Stimulated activated CD4-positive, alpha-beta T cell treated with anti-CD3 and anti-CD28 coated beads, Interleukin-2, amount 100 ng/mL, for 4 hours (primary cell): ENCODE measurements at regions not wholly inside any gene's neighbourhood (a gene's known extent, or its start where the extent isn't known, plus 50 kb on each side); places are given as distances from the start of the nearest gene placed in this dataset.

Source experiments
- DNase-seq: peaks from one replicate; pipeline ENCODE4 v3.0.0-alpha.2; 2020; ENCODE audit warnings: low read depth

DNA sequence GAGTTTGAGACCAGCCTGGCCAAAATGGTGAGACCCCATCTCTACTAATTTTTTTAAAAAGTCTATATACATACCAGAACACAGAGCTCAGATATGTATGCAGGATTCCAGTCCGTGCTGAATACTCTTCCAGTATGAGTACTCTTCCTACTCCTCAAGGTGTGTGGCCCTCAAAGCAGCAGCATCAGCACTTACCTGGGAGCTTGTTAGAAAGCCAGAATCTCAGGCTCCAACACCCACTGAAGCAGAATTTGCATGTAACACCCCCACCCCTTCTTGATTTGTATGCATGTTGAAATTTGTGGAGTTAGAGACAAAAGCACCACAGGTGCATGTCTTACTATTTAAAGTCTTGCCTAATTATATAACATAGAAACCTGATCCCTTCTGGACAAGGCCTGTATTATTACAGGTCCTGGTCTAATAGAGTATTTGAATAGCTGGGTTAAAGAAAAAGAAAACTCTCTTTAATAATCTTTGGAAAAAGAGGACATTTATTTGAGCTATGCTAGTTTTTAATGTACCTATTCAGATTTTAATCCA, 50.3 kb upstream of the NFE2L2 start:
- DNase-seq: no peak

DNA sequence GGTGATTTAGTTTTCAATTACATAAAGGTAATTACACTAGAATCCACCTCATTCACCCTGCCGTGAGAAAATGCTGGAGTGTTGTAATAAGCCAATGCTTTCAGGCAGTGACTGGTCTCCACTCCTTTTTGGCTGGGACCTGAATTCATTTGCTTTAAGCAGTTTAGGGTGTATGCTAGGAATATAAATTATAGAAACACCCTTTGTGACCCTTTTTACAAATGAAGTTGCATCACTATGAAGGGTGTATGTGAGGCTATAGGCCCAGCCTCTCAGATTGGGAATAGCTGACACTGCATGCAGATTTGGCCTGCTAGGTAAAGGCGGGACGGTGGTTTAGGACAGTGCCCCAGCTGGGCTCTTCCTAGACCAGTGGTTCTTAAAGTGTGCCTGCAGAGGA, 50.8 kb upstream of the NFE2L2 start:
- DNase-seq: no peak

DNA sequence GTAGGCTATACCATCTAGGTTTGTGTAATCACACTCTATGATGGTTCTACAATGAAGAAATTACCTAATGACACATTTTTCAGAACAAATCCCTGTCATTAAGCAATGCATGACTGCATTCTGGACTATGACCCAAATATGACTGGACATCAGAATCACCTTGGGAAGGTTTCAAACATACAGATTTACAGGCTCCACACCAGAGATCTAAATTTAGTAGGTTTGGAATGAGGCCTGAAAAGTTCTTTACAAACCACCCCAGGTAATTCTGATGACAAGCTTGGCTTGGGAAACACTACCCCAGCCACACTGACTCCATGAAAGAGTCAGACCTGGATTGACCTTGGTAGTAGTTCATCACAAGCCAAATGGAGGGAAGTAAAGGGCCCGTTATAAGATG, 52.2 kb upstream of the NFE2L2 start:
- no peak for DNase-seq

DNA sequence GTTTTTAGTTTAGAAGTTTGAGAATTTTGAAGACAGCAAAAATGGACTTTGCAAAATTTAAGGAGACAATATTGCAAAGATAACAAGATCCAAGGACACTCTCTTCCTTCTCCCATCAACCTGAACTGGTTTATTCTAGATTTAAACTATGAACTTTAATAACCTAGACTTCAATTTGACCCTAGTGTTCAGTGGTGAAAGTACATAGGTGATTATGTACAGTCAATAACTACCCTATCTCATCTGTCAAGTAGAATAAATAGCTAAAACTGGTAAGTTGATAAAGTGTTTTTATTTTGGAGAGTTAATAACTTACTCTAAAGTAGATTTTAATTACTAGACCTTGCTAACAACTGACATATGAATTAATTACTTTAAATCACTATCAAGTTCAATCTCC, 52.9 kb upstream of the NFE2L2 start:
- DNase-seq: no peak

- no peak for DNase-seq
Observed at GRCh38 chr2:177317857-177318256, 53.3 kb upstream of the NFE2L2 start.

- no peak for DNase-seq
Observed at GRCh38 chr2:177318613-177319012, 54.1 kb upstream of the NFE2L2 start.

DNA sequence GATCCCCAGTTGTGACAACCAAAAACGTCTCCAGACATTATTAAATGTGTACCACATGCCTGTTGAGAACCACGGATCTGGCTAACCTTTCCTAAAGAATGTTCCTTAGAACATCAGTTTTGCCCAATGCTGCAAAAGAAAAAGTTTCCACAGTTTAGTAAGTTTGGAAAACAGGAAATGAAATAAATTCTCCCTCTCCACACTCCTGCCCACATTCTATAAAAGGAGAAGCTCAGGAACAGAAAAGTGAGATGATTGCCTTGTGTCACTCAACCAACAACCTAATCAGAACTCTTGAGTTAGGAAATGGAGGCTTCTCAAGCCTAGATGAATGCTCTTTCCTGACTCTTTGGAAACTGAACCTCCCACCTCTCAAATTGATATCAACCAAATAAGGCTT, 56.1 kb upstream of the NFE2L2 start:
- DNase-seq: no peak

- no peak for DNase-seq
Observed at GRCh38 chr2:177322801-177323261, 58.3 kb upstream of the NFE2L2 start.

DNA sequence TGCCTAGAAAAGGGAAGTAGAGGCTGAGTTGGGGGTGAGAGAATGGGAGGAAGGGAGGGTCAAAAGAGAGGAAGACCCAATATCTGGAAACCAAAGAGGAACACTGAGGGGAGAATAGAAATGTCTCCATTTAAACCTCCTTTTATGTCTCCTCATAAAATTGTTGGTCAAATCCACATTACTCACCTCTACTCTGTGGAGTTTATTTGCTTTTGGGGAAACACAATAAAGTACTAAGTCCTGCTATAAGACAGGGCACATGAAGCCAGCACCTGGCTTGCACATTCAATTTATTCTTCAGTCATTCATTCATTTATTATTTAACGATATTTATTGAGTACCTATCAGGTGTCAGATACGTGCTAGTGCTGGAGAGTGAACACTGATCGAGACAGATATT, 60.3 kb upstream of the NFE2L2 start:
- DNase-seq: no peak

- DNase-seq: no peak
Observed at GRCh38 chr2:177325554-177325953, 61.0 kb upstream of the NFE2L2 start.

GRCh38 chr2:177326005-177326404, 61.5 kb upstream of the NFE2L2 start:
- no peak for DNase-seq

DNA sequence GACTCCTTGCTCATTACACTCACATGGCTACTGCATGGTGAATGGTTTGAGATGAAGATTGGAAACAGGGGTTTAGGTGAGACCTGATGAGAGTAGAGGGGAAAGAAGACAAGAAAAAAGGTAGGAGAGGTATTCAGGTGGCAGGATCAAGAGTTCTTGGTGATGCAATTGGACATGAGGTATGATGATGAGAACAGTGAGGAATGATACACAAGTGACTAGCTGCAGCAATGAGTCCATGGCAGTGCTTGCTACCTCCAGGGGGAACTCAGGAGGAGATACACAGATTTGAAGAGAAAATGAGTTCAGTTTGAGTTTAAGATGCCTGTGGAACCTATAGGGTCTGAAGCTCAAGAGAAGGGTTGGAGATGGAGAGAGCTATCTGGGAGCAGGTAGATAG, 62.1 kb upstream of the NFE2L2 start:
- DNase-seq: no peak

DNA sequence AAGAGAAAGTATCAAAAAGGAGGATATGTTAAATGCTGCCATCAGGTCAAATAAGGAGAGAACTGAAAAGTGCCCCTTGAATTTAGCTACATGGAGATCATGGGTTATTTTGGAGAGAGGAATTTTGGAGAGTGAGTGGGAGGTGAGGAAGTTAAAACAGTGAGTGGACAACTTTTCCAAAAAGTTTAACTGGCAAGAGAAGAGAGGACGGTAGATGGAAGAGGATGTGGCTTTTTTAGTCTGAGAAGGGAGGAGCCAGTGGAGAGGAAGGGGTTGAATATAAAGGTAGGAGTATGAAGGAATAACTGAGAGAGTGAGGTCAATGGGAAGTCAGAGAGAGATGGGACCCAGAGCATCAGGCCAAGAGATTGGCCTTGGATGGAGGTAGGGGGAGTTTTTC, 62.5 kb upstream of the NFE2L2 start:
- no peak for DNase-seq

DNA sequence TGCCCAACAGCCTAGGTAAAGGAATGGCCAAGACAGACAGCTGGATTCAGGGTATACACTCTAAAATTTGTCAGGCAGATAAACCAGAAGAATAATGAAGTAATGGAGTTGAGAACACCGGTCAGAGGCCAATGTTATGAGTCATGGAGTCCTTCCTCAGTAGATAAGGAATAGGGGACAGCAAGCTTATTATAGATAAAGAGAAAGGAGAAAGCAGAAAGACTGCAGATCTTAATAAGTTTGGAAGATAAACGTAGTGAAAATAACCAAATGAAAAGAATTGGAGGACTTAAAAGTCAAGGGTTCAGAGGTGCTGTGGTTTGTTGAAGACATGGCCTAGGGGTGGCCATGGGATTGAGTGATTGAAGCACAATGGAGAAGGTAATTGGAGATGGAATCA, 63.5 kb upstream of the NFE2L2 start:
- no peak for DNase-seq

DNA sequence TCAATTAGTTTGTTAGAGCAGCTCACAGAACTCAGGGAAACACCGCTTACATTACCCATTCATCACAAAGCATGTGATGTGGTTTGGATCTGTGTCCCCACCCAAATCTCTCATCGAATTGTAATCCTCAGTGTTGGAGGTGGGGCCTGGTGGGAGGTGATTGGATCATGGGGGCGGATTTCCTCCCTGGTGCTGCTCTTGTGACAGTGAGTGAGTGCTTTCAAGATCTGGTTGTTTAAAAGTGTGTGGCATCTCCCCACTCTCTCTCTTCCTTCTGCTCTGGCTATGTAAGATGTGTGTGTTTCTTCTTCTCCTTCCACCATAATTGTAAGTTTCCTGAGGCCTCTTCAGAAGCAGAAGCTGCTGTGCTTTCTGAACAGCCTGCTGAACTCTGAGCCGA, 63.5 kb upstream of the AGPS start:
- no peak for DNase-seq

- no peak for DNase-seq
Observed at GRCh38 chr2:177331466-177331997, 61.0 kb upstream of the AGPS start.

DNA sequence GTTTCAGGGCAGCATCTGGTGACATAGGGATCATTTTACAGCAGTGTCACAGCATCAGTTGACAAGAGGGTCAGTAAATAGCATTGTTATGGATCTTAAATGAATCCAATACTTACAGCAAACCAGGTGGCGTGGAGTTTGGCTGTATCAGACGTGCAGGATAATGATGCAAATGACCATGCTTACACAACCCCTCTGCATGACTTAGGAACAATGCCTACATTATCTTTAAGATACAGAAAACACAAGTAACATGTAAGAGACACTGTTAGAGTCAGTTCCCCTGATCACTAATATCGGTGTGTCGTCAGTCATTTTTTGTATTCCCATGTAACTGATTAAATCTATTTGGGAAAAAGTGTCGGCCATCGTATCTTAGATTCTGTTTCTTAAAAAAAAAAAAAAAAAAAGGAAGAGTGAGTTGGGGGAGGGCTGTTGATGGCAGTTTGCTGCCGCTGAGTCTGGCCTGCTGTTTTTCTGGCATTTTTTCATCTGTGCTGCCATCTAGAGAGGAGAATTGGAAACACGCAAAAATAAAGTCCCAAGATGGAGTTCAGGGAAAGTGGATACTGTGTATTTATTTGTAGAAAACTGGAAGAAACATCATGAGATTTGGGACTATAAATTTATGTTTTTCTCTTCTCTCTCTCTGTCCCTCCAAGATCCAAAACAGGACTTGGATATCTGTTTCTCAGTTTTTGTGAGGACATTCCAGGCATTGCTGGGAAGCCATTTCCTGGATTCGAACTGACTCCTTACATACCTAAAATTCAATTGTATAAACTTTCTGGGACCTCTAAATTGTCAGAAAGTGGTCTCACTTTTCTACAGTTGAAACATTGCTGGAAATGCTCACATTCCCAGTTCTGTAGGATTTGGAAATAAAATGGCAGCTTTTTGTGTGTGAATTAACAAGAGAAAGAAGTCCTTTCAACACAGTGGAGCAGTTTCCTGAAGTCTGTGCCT, 60.3 kb upstream of the AGPS start:
- DNase-seq: peak; percentile 15

- DNase-seq: no peak
Observed at GRCh38 chr2:177332992-177333388, 59.6 kb upstream of the AGPS start.

DNA sequence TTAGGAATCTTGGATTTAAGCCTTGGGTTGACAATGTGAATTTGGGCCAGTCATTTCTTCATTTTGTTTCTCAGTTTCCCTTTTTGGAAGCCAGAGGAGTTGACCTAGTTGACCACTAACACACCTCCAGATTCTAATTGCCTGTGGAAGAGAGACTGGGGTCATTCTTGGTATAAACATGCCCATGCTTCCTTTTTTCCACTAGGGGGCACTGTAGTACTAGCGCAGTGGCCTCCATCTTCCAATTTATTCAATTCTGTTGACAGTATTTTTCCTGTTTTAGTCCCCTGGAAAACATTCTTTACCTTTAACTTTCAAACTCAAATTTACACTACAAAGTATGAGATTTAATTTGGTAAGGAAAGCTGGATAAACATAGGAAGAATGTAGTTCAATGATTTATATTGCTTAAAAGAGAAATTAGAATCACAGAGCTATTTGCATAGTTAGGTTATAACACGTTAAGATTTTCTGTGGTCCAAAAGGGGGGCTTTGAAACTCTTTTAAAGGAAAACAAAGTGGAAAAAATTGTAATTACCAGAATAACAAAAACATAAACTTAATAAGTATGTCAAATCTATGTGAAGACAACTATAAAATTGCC, 57.5 kb upstream of the AGPS start:
- no peak for DNase-seq

GRCh38 chr2:177335917-177336450, 56.6 kb upstream of the AGPS start:
- no peak for DNase-seq

GRCh38 chr2:177338177-177338721, 54.3 kb upstream of the AGPS start:
- DNase-seq: no peak

DNA sequence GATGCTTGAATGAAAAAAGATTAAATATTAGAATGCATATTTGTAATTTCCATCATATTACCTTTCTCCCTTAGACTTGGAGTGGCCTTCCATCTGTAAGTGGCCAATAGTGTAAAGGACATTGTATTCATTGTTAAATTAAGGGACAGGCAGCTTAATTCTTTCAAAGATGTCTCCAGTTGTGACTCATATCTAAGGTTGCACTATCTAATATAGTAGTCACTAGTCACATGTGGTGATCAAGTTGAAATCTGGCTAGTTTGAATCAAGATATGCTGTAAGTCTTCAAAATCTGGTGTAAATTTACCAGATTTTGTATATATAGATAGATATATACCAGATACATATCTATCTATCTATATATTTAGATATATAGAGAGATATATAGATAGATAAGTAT, 52.4 kb upstream of the AGPS start:
- no peak for DNase-seq
